Parathyroid adenoma (tissue), 2 donors: ENCODE measurements at regions not wholly inside any gene's neighbourhood (a gene's known extent, or its start where the extent isn't known, plus 50 kb on each side); places are given as distances from the start of the nearest gene placed in this dataset.
"Not testable (repeated sequence)": the region's sequence is repeated elsewhere in the genome, so short reads cannot be mapped to it uniquely, and the experiment has no call there.

Experiments used
- H2AFZ ChIP-seq: fragments of 300-600 bp; sonication (generic); one replicate; pipeline ENCODE4 v1.7.0; 2017; ENCODE audit warnings: antibody characterized with exemption, mild to moderate bottlenecking
- H3K27ac ChIP-seq: fragments of 300-600 bp; sonication (generic); one replicate; pipeline ENCODE4 v1.7.0; 2017
- H3K27me3 ChIP-seq: fragments of 300-600 bp; sonication (generic); one replicate; pipeline ENCODE4 v1.7.0; 2017; ENCODE audit warnings: low read length; ENCODE audit not compliant: control insufficient read depth, insufficient read depth
- H3K36me3 ChIP-seq: fragments of 300-600 bp; sonication (generic); one replicate; pipeline ENCODE4 v1.7.0; 2017; ENCODE audit warnings: low read length; ENCODE audit not compliant: control insufficient read depth, insufficient read depth
- H3K4me1 ChIP-seq: fragments of 300-600 bp; sonication (generic); one replicate; pipeline ENCODE4 v1.7.0; 2017; ENCODE audit warnings: control low read depth
- H3K4me2 ChIP-seq: fragments of 300-600 bp; sonication (generic); one replicate; pipeline ENCODE4 v1.7.0; 2017; ENCODE audit warnings: low read length
- H3K4me3 ChIP-seq: fragments of 300-600 bp; sonication (generic); one replicate; pipeline ENCODE4 v1.7.0; 2017; ENCODE audit warnings: low read depth, low read length
- H3K79me2 ChIP-seq: fragments of 300-600 bp; sonication (generic); one replicate; pipeline ENCODE4 v1.7.0; 2017; ENCODE audit warnings: control low read depth
- H3K9ac ChIP-seq: fragments of 300-600 bp; sonication (generic); one replicate; pipeline ENCODE4 v1.7.0; 2017; ENCODE audit warnings: mild to moderate bottlenecking
- H3K9me3 ChIP-seq: fragments of 300-600 bp; sonication (generic); one replicate; pipeline ENCODE4 v1.7.0; 2017; ENCODE audit warnings: low read length; ENCODE audit not compliant: control insufficient read depth
- TF ChIP-seq, protein P1 (sequence below): fragments of 300-600 bp; sonication (generic); IDR thresholded peaks from one replicate; pipeline ENCODE4 v1.7.0; 2017; ENCODE audit warnings: antibody characterized with exemption, mild to moderate bottlenecking
- donor health status: primary hyperparathyroidism.

DNA sequence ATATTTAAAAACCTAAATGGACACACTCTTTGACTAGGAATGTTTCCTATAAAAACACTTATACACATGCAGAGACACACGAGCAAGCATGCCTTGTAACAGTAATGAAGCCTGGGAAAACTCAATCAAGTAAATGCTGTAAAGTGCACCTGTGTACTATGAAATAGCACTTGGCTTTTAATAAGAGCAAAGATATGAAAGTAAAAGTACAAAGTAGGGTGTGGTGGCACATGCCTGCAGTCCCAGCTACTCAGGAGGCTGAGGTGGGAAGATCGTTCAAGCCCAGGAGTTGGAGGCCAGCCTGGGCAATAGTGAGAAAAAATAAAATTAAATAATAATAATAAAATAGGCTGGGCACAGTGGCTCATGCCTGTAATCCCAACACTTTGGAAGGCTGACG is 166.9 kb upstream of the GRK3 start:
- Histone ChIP-seq H3K4me1 (peaks cover 19% of the 10 kb centered on the region), H3K9me3 (no peaks in the 10 kb centered on the region), H3K4me2 (no peak overlapping the region), H3K79me2 (peaks cover 55% of the 10 kb centered on the region), H3K4me3 (no peak overlapping the region), H3K9ac (no peak overlapping the region), H2AFZ (no peak overlapping the region), H3K27ac (no peak overlapping the region), H3K36me3 (no peaks in the 10 kb centered on the region), H3K27me3 (no peaks in the 10 kb centered on the region)
- TF ChIP-seq, protein P1, sequence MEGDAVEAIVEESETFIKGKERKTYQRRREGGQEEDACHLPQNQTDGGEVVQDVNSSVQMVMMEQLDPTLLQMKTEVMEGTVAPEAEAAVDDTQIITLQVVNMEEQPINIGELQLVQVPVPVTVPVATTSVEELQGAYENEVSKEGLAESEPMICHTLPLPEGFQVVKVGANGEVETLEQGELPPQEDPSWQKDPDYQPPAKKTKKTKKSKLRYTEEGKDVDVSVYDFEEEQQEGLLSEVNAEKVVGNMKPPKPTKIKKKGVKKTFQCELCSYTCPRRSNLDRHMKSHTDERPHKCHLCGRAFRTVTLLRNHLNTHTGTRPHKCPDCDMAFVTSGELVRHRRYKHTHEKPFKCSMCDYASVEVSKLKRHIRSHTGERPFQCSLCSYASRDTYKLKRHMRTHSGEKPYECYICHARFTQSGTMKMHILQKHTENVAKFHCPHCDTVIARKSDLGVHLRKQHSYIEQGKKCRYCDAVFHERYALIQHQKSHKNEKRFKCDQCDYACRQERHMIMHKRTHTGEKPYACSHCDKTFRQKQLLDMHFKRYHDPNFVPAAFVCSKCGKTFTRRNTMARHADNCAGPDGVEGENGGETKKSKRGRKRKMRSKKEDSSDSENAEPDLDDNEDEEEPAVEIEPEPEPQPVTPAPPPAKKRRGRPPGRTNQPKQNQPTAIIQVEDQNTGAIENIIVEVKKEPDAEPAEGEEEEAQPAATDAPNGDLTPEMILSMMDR: no peak

DNA sequence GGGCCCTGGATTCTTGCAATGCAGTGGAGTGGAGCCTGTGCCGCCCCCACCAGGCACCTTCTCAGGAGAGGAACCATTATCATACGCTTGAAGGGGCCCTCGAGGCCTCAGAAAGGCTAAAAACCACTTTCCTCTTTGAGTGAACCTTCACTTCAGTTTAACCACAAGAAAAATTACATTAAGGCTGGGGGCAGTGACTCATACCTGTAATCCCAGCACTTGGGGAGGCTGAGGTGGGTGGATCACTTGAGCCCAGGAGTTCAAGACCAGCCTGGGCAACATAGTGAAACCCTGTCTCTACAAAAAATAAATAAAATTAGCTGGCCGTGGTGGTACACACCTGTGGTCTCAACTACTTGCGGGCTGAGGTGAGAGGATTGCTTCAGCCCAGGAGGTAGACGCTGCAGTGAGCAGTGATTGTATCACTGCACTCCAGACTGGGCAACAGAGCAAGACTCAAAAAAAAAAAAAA is 165.8 kb upstream of the GRK3 start:
- not testable (repeated sequence) for H3K9ac ChIP-seq, H3K27ac ChIP-seq, H3K4me3 ChIP-seq, H3K4me2 ChIP-seq, H2AFZ ChIP-seq, H3K9me3 ChIP-seq, H3K36me3 ChIP-seq, H3K27me3 ChIP-seq
- Histone ChIP-seq H3K79me2 (peaks cover 49% of the 10 kb centered on the region), H3K4me1 (peaks cover 19% of the 10 kb centered on the region)

DNA sequence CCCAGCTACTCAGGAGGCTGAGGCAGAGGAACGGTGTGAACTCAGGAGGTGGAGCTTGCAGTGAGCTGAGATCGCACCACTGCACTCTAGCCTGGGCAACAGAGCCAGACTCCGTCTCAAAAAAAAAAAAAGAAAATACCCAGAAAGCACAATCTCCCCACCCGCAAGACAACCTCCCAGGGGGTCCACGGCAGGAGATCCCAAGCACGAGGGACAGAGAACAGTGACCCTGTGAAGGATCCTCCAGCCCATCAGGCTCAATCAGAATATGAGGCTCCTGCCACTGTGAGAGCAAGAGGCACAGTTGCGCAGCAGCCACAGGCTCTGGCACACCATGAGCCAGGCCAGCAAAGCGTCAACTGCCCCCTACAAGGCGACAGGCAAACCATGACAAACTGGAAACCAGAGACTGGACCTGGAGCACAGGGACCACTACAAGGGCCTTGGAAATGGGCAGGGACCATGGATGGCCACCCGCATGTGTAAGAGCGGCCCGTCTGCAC is 164.8 kb upstream of the GRK3 start:
- peaks cover 19% of the 10 kb centered on the region for H3K4me1 ChIP-seq
- no peaks in the 10 kb centered on the region for H3K36me3 ChIP-seq
- no peak overlapping the region for H3K27ac ChIP-seq
- H3K9me3 ChIP-seq: no peaks in the 10 kb centered on the region
- H3K4me2 ChIP-seq: no peak overlapping the region
- H3K27me3 ChIP-seq: no peaks in the 10 kb centered on the region
- no peak overlapping the region for H3K9ac ChIP-seq
- H3K79me2 ChIP-seq: peaks cover 43% of the 10 kb centered on the region
- H3K4me3 ChIP-seq: no peak overlapping the region
- no peak overlapping the region for H2AFZ ChIP-seq
- TF ChIP-seq, protein P1: no peak

GRCh38 chr22:25402160-25402500 is 162.3 kb upstream of the GRK3 start:
- no peak overlapping the region for H3K9ac ChIP-seq
- H3K79me2 ChIP-seq: peaks cover 29% of the 10 kb centered on the region
- no peaks in the 10 kb centered on the region for H3K27me3 ChIP-seq
- H3K27ac ChIP-seq: peak overlapping the region; percentile 93
- no peak overlapping the region for H3K4me3 ChIP-seq
- H3K36me3 ChIP-seq: no peaks in the 10 kb centered on the region
- peak overlapping the region; percentile 75 for H3K4me2 ChIP-seq
- no peaks in the 10 kb centered on the region for H3K9me3 ChIP-seq
- no peak overlapping the region for H2AFZ ChIP-seq
- TF ChIP-seq, protein P1: no peak
- peaks cover 19% of the 10 kb centered on the region for H3K4me1 ChIP-seq

DNA sequence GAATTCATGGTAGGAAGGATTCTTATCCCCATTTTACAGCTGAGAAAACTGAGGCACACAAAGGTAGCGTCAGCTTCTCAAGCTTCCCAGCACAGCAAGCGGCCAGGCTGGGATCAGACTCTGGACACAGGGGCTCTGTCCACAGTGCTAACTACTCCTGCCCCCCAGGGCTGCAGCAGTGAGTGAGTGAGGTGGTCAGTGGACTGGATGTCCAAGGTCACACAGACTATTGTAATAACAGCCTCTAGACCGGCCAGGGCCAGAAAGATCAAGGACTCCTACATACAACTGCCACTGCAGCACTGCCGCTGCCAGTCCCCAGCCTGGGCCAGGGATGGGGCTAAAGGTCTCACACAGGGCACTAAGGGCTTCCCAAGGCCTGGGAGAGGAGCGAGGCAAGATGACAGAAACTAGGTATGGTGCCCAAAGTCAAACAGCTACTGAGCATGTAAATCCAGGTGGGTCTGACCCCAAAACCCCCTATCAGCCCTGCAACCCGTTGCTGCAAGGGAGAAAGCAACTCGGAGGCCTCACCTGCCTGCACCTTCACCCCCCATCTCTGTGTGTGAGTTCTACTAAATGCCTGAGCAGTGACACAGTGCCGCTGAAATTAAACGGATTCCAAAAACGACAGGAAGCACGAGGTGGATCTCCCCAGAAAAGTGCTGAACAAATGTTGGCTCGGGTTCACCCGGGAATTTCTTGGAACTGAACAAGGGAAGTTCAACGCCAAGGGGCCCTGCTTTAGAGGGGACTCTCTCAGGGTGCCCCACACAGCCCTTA is 161.8 kb upstream of the GRK3 start:
- H3K27me3 ChIP-seq: no peaks in the 10 kb centered on the region
- H3K4me3 ChIP-seq: peak overlapping the region; percentile 58

More for the DNA sequence above, 161.8 kb upstream of the GRK3 start:
- Histone ChIP-seq H3K27ac (peak overlapping the region; percentile 93), H3K4me2 (peak overlapping the region; percentile 75), H2AFZ (no peak overlapping the region), H3K9ac (no peak overlapping the region), H3K79me2 (peaks cover 24% of the 10 kb centered on the region), H3K9me3 (no peaks in the 10 kb centered on the region), H3K36me3 (no peaks in the 10 kb centered on the region), H3K4me1 (peaks cover 19% of the 10 kb centered on the region)
- TF ChIP-seq, protein P1: no peak
